ENCODE measurements at regions not wholly inside any gene's neighbourhood (a gene's known extent, or its start where the extent isn't known, plus 50 kb on each side); places are given as distances from the start of the nearest gene placed in this dataset.

- no peaks in the 10 kb centered on the region for H3K36me3 ChIP-seq (ENCODE audit: control insufficient read depth, low read length)
- H3K9me3 ChIP-seq (ENCODE audit: control insufficient read depth, insufficient read depth, low read length) = no peaks in the 10 kb centered on the region
- H3K9me2 ChIP-seq (replicated peaks; ENCODE audit: control insufficient read depth, low read length) = no peaks in the 10 kb centered on the region
- no peak overlapping the region for H3K27ac ChIP-seq (ENCODE audit: low read depth, low read length)
- no peaks in the 10 kb centered on the region for H3F3A ChIP-seq (ENCODE audit: control insufficient read depth, insufficient read depth)
- H3K79me2 ChIP-seq (ENCODE audit: control insufficient read depth, low read length) = no peaks in the 10 kb centered on the region
- H3K4me3 ChIP-seq (ENCODE audit: low read length) = no peak overlapping the region
- H3K27me3 ChIP-seq (ENCODE audit: control insufficient read depth, low read length) = peaks cover 10% of the 10 kb centered on the region
- H3K4me2 ChIP-seq (ENCODE audit: low read length) = no peak overlapping the region
- H3K4me1 ChIP-seq (ENCODE audit: control insufficient read depth, low read length) = peaks cover 16% of the 10 kb centered on the region
- no peaks in the 10 kb centered on the region for H4K20me1 ChIP-seq (ENCODE audit: control insufficient read depth, insufficient read depth, low read depth, low read length)
- TF ChIP-seq CTCF (IDR thresholded peaks at IDR 0.05; ENCODE audit: low read depth, low read length, poor library complexity, severe bottlenecking) (no peak), EZH2phosphoT487 (IDR thresholded peaks at IDR 0.05; ENCODE audit: borderline replicate concordance, low read length) (no peak)
Measured at GRCh38 chr15:99445272-99445850, 120.4 kb upstream of the MEF2A start.

- Histone ChIP-seq H3K4me1 (ENCODE audit: control insufficient read depth, low read length) (peaks cover 22% of the 10 kb centered on the region), H3K27me3 (ENCODE audit: control insufficient read depth, low read length) (peaks cover 10% of the 10 kb centered on the region), H3K79me2 (ENCODE audit: control insufficient read depth, low read length) (no peaks in the 10 kb centered on the region), H3K27ac (ENCODE audit: low read depth, low read length) (no peak overlapping the region), H4K20me1 (ENCODE audit: control insufficient read depth, insufficient read depth, low read depth, low read length) (no peaks in the 10 kb centered on the region), H3K36me3 (ENCODE audit: control insufficient read depth, low read length) (no peaks in the 10 kb centered on the region), H3K4me3 (ENCODE audit: low read length) (peak overlapping the region; percentile 26; the same call in 1 of the 2 replicates), H3K9me2 (replicated peaks; ENCODE audit: control insufficient read depth, low read length) (no peaks in the 10 kb centered on the region), H3K4me2 (ENCODE audit: low read length) (peak overlapping the region; percentile 35), H3K9me3 (ENCODE audit: control insufficient read depth, insufficient read depth, low read length) (no peaks in the 10 kb centered on the region), H3F3A (ENCODE audit: control insufficient read depth, insufficient read depth) (no peaks in the 10 kb centered on the region)
- TF ChIP-seq EZH2phosphoT487 (IDR thresholded peaks at IDR 0.05; ENCODE audit: borderline replicate concordance, low read length) (no peak), CTCF (IDR thresholded peaks at IDR 0.05; ENCODE audit: low read depth, low read length, poor library complexity, severe bottlenecking) (no peak)
Measured at GRCh38 chr15:99446565-99447496, 119.0 kb upstream of the MEF2A start.

- H3F3A ChIP-seq (ENCODE audit: control insufficient read depth, insufficient read depth) = no peaks in the 10 kb centered on the region
- no peaks in the 10 kb centered on the region for H3K79me2 ChIP-seq (ENCODE audit: control insufficient read depth, low read length)
- H3K9me2 ChIP-seq (replicated peaks; ENCODE audit: control insufficient read depth, low read length) = no peaks in the 10 kb centered on the region
- H3K36me3 ChIP-seq (ENCODE audit: control insufficient read depth, low read length) = no peaks in the 10 kb centered on the region
- peaks cover 7% of the 10 kb centered on the region; the same call in 1 of the 2 replicates for H3K27me3 ChIP-seq (ENCODE audit: control insufficient read depth, low read length)
- peak overlapping the region; percentile 26 for H3K4me3 ChIP-seq (ENCODE audit: low read length)
- no peak for TF ChIP-seq CTCF (IDR thresholded peaks at IDR 0.05; ENCODE audit: low read depth, low read length, poor library complexity, severe bottlenecking)
- TF ChIP-seq EZH2phosphoT487 (IDR thresholded peaks at IDR 0.05; ENCODE audit: borderline replicate concordance, low read length) = no peak
- H3K27ac ChIP-seq (ENCODE audit: low read depth, low read length) = no peak overlapping the region
- peaks cover 27% of the 10 kb centered on the region for H3K4me1 ChIP-seq (ENCODE audit: control insufficient read depth, low read length)
- peak overlapping the region; percentile 35 for H3K4me2 ChIP-seq (ENCODE audit: low read length)
- H3K9me3 ChIP-seq (ENCODE audit: control insufficient read depth, insufficient read depth, low read length) = no peaks in the 10 kb centered on the region
- H4K20me1 ChIP-seq (ENCODE audit: control insufficient read depth, insufficient read depth, low read depth, low read length) = no peaks in the 10 kb centered on the region
Measured at GRCh38 chr15:99447497-99448371, 118.0 kb upstream of the MEF2A start.
